Ureter (tissue), 1 donor: ENCODE measurements at regions not wholly inside any gene's neighbourhood (a gene's known extent, or its start where the extent isn't known, plus 50 kb on each side); places are given as distances from the start of the nearest gene placed in this dataset.

Source experiments
- DNase-seq: peaks from one replicate; pipeline ENCODE4 v3.0.0-alpha.2; 2020; ENCODE audit warnings: low spot score
- donor health status: DM: yes; HTN: yes; CAD: no.

DNA sequence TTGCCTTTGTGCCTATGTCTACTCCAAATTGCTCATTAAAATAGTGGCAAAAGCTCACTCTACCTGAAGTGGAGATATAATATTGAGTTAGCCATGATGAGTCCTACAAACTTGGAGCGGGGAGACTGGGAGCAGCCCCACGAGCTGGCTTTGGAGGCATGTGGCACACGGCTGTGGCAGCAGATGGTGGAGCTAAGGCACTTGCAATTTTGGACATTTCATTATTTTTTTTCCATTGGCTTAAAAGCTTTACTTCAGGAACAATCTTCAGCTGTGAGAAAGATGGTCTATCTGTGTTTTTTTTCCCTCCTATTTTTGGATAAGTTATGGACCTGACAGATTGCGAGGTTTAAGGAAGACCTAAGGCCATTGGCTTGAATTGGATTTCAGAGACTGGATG, 578.3 kb downstream of the CMPK2 start:
- no peak for DNase-seq

DNA sequence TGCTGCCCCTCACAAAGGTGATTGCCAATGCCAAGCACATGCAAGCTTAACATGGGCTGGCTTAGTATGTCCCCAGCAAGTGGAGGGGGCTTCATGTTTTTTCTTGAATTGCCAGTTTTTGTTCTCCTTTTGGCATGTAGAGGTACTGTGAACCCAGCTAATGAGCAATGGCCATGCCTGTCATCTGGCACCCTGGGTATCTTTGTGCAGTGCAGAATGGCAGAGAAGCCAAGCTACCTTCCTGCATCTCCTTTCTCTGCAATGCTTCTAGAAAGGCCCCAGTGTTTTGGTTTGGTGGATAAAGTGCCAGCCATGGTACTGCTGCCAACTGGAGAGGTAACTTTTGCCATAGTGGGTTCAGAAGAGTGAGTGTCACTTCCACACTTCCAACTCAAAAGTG, 576.9 kb downstream of the CMPK2 start:
- no peak for DNase-seq

DNA sequence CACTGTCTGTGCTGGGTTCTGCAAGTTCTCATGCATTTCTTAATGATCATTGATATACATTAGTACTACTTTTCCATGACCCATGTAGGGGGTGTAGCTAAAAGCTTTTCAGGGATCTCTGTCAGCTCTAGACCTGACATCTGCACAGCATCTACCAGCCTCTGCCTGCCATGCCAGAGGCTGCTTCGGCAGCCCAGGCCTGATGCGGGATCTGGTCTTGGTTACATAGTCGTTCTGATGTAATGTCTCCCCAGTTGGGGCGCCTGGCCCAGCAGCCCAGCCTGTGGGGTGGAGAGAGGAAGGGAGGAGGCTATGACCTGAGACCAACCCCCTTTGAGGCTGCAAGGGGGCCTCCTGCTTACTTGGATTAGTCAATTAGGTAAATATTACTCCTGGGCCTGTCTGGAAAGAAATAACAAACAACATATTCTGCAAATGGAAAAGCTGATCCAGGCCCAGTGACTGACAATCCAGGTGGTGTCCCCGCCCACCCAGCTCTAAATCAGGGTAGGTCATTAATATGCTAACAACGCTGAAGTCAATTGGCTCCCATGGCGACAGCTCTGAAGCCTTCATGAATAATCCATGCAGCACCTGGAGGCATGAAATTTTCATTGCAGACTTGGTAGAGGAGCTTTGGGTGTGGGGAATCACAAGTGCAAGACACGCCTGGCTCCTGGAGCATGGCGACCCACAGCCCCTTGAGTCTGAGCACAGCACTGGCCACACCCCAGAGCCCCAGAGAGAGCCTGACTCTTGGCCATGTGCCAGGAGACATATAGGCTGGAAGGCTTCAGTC, 575.3 kb downstream of the CMPK2 start:
- DNase-seq = no peak

DNA sequence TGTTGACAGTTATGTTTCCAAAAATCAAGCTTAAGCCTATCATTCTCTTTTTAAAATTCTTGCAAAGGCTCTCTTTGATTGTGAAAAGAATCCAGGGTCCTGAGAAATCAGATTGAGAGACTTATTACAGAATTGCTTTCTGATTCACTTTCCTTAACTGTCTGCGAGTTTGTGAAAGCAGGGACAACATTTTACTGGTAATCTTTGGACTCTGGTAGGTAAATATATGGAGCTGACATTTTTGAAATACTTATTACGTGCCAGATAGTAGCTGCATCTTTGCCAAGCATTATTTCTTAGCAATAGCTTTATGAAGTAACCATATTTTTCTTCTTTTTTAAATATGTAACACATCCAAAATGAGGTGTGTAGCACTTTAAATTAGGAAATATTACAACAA, 570.9 kb downstream of the CMPK2 start:
- DNase-seq = no peak

DNA sequence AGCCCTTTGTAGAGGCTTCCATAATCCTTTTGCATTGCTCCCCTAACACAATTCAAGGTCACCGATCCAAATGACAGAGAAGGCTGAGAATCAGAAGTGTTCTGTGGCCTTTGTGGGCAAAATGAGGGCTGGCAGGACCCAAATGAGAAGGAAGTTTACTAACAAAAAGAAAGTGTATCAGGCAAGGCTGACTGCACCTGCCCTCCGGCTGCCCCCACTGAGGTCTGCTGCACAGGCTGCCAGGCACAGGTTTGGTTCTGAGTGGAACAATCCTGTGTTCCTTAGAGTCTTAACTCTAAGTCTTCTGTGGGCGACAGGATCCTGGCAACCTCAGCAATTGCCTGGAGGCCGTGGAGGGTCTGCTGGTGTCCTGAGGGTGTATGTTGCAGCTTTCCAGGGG, 568.5 kb downstream of the CMPK2 start:
- DNase-seq = no peak

DNA sequence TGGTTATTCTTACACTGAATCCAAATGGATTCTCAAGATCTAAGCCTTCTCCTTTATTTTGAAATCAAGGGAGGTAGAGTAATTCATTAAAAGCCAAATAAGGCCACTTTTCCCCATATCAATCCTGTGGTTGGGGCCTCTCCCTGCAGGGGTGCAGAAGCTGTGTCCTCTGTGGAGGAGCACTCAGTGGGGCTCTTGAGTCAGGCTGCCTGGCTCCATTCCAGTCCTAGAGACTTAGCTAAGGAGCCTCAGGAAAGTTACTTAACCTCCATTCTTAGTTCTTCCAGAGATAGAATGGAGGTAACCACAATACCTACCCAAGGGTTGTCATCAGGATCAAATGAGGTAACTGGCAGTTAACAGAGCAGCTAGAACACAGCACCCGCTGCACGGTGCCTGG, 564.3 kb downstream of the CMPK2 start:
- no peak for DNase-seq

DNA sequence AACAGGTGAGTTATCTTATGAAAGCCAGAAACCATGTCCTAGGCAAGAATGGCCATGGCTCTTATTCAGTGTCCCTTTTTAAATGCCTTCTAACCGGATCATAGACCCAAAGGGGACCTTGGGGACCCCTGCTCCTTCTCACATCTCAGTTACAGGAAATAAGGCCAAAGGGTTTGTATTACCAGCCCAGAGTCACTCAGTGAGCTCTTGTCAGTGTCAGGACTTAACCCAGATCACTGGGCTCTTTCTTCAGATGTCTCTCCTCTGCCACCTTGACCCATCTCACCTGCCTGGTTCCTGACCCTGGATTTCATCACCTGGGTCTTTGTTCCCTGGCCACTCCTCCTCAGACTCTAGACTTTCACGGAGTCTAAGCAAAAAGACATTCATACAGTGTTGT, 556.7 kb downstream of the CMPK2 start:
- no peak for DNase-seq

DNA sequence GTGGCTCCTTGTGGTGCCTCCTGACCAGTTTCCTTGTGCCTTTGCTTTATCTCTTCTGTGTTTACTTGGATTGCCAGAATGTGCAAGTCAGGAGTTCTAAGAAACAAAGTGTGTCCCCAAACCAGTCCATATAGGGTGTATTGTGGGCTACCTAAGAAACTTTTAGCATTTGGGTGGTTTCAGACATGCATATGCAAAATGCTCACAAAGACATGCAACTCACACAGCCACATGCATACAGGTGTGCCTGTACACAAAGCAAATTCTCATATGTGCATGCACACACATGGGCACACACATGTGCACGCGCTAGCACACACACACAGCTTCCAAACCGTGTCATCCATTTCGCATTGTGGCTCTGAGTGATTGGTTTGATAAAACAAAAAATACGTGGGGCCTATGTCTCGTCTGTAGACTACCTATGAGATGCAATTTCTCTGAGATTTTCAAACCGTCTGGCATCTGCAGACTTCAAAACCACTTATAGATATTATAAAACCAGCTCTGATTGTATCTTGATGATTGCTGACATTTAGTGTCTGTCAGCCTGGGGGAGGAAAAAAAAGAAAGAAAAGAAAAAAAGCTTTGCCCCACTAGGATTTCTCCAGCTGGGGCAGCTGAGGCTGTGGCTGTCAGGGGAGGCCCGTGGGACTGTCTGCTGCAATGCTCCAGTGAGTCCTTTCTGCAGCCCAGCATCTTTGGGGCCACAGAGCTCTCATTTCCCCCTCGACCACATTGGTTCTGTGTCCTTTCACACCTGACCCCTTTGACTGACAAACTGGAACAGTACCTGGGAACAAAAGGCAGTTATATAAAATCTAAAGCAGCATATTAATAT, 556.1 kb downstream of the CMPK2 start:
- no peak for DNase-seq

DNA sequence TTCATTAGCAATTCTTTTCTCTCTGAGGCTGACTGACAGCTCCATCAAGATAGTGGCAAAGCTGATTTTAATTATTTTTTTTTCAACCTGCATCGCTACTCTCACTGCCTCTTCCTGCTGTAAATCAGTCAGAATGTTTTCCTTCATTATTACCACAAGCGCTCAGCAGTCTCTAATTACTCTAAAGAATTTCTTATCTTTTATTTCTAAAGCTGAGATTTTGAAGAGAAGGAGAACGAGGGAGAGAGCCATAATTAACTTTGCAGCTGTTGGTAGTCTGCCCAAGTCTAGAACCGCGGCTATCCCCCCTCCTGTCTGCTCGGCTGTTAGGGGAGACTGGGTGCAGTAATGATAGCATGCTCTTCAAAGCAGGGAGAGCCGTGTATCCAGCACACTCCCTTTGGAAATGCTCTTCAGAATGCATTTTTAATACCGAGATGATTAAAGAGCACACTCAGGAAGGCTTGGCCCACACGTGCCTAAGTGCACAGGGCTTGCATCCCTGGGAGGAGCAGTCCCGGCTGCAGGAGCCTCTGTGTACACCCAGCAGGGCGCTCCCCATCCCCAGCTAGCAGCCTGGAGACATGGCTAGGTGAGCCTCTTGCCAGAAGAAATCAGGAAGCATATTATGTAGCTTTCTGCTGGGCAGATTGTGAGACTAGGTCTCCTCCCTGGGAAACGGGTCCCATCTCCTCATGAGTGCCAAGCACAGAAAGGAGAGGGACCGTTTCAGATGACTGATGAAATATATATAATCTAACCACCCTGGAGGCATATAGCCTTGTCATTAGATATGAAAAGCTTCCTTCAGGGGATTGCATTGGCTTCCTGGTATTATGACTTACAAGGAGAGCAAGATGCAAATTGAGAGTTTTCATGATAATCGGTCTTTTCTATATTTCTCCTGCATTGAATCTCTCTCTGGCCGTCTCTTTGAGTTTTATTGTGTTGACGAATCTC, 555.2 kb downstream of the CMPK2 start:
- DNase-seq = no peak

DNA sequence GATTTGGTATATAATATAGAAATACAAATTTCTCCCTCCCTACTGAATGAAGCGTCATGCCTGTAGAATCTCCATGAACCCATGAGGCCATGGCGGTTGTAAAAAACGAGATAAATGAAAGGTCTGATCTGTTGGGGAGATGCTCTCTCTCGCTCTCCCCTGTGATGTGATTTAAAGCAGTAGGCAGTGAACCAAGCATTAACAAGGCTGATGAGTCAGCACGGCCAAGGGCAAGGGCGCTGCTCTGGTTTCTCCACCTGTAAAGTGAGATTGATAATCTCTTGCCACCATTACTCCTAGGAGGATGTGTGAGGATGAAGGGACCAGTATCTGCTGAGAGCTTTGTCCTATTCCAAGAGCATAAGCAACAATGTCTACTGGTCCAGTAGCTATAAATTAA, 553.3 kb downstream of the CMPK2 start:
- DNase-seq = no peak

DNA sequence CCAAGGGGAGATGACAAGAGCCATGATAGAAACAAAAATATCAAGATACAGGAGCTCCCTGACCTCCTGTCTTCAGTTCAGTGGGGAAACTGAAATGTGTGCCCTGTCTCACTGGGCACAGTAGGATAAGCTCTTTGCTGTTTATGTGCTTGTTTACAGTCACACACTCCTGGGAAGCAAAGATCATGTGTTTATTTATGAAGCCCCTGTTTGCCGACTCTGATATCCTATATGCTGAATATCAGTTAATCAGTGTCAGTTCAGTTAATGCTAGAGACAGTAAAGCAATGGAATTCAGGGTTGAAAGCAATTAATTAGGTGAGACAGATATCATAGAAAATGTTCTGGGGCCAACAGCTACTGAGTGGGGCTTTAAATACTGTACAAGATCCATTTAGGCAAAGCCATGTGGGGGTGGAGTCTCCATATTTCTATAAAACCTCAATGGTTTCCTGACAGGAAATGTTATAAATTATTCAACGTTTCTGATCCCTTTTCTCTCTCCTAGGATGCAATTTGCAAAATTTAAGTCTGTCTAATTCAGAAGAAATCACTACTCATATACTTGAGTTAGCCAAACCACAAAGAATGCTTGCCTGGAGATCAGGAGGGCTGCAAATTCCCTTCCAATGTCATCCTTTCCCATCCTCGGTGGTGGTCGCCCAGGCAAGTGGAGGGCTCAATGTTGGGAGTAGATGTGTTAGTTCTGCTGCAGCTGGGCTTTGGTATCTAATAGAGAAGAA, 551.3 kb downstream of the CMPK2 start:
- DNase-seq = no peak

DNA sequence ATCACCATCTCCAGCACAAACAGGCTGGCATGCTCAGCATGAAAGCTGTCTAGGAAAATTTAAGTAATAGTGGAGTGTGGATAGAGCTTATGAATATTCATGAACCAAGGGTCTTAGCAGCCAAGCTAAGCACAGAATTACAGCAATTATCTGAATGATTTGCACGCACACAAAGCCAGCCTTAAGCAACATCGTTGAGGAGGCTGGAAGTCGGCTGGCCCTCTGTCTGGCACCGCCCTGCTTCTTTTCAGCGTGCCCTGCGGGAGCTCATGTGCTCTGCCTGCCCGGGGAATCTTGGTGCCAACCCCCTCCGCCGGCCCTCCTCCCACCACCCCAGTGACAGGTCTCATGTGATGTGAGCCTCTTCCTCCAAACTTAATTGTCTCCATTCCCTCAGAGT, 540.1 kb downstream of the CMPK2 start:
- no peak for DNase-seq

DNA sequence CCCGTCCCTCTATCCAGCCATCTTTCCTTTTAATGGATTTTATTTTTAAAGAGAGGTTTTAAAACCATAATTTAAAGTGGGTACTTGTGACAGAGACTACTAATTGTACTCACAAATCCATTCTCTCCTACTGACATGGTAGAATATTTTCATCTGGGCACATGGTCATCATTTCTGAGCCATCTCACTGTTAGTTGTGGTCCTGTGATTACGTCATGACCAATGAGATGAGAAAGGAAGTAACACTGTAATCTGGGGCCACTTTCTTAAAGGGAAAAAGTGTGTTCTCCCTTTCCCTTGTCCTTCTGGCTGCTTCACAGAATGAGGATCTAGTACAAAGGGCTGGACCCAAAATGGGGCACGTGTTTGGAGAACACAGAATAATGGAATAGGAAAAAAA, 538.7 kb downstream of the CMPK2 start:
- no peak for DNase-seq

DNA sequence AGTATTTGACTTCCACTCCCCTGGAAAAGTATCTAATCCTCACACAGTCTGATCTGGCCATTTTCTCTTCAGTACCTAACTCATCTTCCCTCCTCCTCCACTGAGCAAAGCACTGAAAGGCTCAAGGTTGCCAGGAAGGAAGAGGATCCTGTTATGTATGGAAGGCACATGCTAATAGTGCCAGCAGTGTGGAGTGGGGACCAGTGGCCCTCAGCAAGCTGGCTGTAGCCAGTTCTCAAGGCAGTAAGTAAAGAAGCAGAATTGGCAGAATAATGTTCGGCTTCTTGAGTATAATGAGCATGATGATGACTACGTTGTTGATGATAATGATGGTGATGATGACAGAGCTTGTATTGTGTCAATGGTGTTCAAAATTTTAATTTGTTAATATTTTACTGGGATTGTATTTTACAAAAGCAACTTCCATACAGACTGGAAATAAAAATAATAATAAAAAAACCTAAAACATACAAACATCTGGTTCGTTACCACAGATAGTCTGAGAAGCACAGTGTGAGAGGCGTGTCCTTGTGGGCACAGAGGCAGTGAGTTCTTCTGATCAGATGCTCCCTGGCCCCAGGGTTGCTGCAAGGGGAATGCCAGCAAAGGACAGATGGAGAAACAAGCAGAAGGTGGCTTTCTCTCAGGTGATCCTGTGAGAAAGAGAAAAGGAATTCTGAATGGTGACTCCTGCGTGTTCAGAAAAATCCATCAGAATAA, 528.8 kb downstream of the CMPK2 start:
- DNase-seq = no peak

DNA sequence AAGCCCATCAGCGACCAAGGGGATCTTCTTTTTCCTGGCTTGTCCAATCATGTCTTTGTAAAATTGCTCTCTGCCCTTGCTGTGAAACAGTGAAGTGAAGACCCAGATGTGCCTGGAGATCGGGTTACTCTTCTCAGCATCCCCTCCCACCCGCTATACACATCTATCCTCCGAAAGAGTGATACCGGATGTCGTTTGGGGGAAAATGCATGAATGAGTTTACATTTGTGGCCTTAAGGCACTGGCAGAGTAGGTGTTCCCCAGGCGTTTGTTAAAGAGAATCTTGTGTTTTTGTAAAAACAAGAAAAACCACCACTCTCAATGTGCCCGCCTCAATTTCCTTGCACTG, 528.3 kb downstream of the CMPK2 start:
- DNase-seq = no peak

DNA sequence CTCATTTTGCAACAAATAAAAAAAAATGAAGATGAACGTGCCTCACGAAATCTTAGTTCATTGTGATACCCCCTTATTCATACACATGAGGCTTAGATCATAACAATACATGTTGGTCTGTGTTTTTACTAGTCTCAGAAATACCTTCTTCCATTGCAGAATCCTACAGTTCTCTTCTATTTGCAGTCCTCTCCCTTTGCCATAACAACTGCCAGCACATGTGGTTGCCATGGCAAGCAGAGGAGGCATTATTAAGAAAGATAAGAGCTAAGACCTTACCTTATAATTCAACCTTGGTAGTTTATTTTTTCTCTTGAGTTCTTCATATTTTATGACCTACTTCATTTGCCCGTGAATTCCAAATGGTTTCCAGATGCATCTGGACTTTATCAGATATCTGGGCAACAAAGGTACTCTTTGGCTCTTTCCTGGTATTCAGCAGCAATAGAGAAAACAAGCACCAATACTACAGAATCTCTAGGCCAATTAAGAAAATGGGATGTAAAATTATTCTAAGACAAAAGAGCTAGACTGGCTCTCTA, 524.0 kb downstream of the CMPK2 start:
- no peak for DNase-seq

DNA sequence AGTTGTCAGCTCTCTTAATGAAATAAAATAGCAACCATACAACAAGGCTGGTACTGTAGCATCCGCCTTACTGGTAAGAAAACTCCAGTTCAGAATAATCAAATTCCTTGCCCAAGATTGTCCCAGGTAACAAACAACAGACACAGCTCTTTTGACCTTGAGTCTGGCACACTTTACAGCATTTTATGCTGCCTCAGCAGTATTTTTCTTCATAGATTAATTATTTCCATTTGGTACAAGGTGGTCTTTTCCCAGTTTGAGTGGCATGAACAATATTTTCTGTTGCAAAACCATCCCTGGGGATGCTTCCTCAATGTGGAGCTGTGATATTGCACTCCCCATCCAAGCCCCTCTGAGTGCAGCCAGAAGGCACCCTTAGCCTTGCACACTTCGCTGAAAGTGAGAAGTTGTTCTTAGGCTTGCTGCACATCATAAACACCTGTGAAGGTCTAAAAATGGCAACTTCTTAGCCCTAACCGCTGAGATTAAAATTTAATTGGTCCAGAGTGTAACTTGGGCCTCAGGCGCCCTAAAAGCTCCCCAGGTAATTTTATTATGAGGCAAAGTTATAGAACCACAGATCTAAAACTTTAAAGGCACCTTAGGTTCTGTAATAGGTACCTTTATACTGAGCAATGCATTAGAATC, 523.3 kb downstream of the CMPK2 start:
- DNase-seq = no peak

DNA sequence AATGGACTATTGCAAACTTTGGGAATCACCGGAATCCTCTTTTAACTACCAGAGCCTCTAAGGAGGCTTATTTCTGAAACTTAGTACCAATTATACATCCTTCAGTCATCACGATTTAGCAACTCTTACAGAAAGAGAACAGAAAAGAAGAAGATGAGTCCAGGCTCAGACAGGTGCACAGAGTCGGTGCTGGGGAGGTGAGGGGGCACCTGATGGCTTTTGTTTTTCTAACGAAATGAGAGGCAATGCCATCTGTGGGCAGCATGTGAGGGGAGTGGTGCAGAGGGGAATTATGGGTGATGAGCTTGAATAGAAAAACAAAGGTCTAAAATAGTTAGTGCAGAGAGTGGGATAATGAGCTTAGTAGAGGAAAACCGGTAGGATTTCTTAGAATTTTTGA, 522.6 kb downstream of the CMPK2 start:
- no peak for DNase-seq

DNA sequence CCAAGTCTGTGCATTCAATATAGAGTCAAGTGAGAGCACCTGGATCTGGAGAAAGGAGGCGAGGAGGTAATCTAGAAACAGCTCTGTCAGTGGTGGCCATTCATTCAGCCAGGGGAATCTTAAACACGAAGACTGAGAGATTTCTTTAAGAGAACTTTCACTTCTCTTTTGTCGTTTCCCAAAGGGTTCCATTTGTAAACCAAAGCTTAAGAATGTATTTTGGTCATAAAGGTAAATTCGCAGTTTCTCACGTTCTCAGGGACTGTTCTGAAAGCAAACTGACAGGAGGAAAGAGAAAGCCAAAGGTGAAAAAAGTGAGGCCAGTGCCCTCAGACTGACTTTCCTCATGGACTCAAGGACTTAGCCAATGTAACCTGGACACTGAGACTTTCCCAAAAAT, 513.5 kb downstream of the CMPK2 start:
- no peak for DNase-seq

DNA sequence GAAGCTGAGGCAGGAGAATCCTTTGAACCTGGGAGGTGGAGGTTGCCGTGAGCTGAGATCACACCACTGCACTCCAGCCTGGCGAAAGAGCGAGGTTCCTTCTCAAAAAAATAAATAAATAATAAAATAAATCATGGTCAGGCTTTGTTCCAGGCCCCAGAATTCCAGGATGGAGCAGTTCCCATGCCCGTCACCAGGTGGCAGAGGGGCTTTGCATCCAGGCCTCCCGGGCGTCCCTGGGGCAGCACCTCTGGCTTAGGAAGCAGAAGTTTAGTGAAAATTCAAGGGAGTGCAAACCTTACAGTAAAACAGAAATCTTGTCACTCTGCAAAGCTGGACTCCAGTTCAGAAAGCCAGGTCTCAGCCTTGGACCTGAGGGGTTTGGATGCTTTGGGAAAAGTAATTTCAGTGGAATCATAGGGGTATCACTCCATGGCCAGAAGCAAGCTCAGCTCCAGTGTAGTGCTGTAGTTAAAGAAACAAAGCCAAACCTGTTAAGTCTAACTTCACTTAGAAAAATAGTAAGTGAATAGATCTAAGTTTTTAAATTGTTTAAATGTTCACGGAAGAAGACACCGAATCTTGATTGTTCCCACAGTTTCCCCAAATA, 512.7 kb downstream of the CMPK2 start:
- DNase-seq = no peak
